SK-N-SH treated with all-trans-retinoic acid at 6 μM for 48 hours (cell line): ENCODE measurements at regions not wholly inside any gene's neighbourhood (a gene's known extent, or its start where the extent isn't known, plus 50 kb on each side); places are given as distances from the start of the nearest gene placed in this dataset.

ENCODE experiments used
- BACH2 ChIP-seq: fragments of 250-450 bp; sonication (Bioruptor Pico); IDR thresholded peaks from 2 replicates; pipeline ENCODE4 v1.9.0; 2021; ENCODE audit warnings: mild to moderate bottlenecking, borderline replicate concordance
- ZC3H10 ChIP-seq: fragments of 250-450 bp; sonication (Bioruptor Pico); IDR thresholded peaks from 2 replicates; pipeline ENCODE4 v1.5.1; 2021; ENCODE audit warnings: mild to moderate bottlenecking, moderate library complexity
- TF ChIP-seq, protein P1 (sequence below): fragments of 250-450 bp; sonication (Bioruptor Pico); IDR thresholded peaks from 2 replicates; pipeline ENCODE4 v1.8.0; 2021; ENCODE audit warnings: low read depth, mild to moderate bottlenecking, moderate library complexity, borderline replicate concordance

DNA sequence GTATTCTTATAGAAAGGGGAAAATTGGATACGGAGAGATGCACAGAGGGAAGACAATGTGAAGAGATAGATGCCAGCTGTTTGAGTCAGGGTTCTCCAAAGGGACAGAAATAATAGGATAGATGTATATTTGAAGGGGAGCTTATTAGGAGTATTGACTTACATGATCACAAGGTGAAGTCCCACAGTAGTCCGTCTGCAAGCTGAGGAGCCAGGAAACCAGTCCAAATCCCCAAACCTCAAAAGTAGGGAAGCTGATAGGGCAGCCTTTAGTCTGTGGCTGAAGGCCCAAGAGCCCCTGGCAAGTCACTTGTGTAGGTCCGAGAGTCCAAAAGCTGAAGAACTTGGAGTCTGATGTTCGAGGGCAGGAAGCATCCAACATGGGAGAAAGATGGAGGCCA, 569.6 kb upstream of the LARGE1 start:
- TF ChIP-seq BACH2, result no peak
- TF ChIP-seq ZC3H10, result no peak
- TF ChIP-seq, protein P1, sequence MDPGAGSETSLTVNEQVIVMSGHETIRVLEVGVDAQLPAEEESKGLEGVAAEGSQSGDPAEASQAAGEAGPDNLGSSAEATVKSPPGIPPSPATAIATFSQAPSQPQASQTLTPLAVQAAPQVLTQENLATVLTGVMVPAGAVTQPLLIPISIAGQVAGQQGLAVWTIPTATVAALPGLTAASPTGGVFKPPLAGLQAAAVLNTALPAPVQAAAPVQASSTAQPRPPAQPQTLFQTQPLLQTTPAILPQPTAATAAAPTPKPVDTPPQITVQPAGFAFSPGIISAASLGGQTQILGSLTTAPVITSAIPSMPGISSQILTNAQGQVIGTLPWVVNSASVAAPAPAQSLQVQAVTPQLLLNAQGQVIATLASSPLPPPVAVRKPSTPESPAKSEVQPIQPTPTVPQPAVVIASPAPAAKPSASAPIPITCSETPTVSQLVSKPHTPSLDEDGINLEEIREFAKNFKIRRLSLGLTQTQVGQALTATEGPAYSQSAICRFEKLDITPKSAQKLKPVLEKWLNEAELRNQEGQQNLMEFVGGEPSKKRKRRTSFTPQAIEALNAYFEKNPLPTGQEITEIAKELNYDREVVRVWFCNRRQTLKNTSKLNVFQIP (CRISPR knock-in tag), result no peak
